ENCODE measurements at regions not wholly inside any gene's neighbourhood (a gene's known extent, or its start where the extent isn't known, plus 50 kb on each side); places are given as distances from the start of the nearest gene placed in this dataset.

GRCh38 chr4:81664079-81664478, 192.4 kb upstream of the RASGEF1B start:
- Histone ChIP-seq H3K9ac (ENCODE audit: low read depth in 1 of 2, low read length in 2 of 2) (no peak overlapping the region), H3K4me1 (ENCODE audit: control insufficient read depth in 2 of 2, insufficient read depth in 2 of 2, low read length in 2 of 2) (no peaks in the 10 kb centered on the region), H3K27ac (ENCODE audit: low read depth in 2 of 2, low read length in 2 of 2) (no peak overlapping the region), H3K9me3 (ENCODE audit: control insufficient read depth in 2 of 2, low read length in 2 of 2) (no peaks in the 10 kb centered on the region), H3K36me3 (ENCODE audit: control insufficient read depth in 2 of 2, insufficient read depth in 2 of 2, low read length in 2 of 2) (no peaks in the 10 kb centered on the region), H3K27me3 (ENCODE audit: control insufficient read depth in 2 of 2, insufficient read depth in 2 of 2, low read length in 2 of 2) (no peaks in the 10 kb centered on the region), H3K4me3 (ENCODE audit: low read length in 2 of 2) (no peak overlapping the region)

GRCh38 chr4:81663368-81663767, 191.7 kb upstream of the RASGEF1B start:
- Histone ChIP-seq H3K27ac (ENCODE audit: low read depth in 2 of 2, low read length in 2 of 2) (no peak overlapping the region), H3K4me3 (ENCODE audit: low read length in 2 of 2) (no peak overlapping the region), H3K27me3 (ENCODE audit: control insufficient read depth in 2 of 2, insufficient read depth in 2 of 2, low read length in 2 of 2) (no peaks in the 10 kb centered on the region), H3K9me3 (ENCODE audit: control insufficient read depth in 2 of 2, low read length in 2 of 2) (no peaks in the 10 kb centered on the region), H3K36me3 (ENCODE audit: control insufficient read depth in 2 of 2, insufficient read depth in 2 of 2, low read length in 2 of 2) (no peaks in the 10 kb centered on the region), H3K9ac (ENCODE audit: low read depth in 1 of 2, low read length in 2 of 2) (no peak overlapping the region), H3K4me1 (ENCODE audit: control insufficient read depth in 2 of 2, insufficient read depth in 2 of 2, low read length in 2 of 2) (no peaks in the 10 kb centered on the region)

- no peaks in the 10 kb centered on the region for H3K36me3 ChIP-seq (ENCODE audit: control insufficient read depth in 2 of 2, insufficient read depth in 2 of 2, low read length in 2 of 2)
- no peak overlapping the region for H3K27ac ChIP-seq (ENCODE audit: low read depth in 2 of 2, low read length in 2 of 2)
- no peak overlapping the region for H3K9ac ChIP-seq (ENCODE audit: low read depth in 1 of 2, low read length in 2 of 2)
- no peaks in the 10 kb centered on the region for H3K9me3 ChIP-seq (ENCODE audit: control insufficient read depth in 2 of 2, low read length in 2 of 2)
- H3K4me3 ChIP-seq (ENCODE audit: low read length in 2 of 2), result no peak overlapping the region
- H3K27me3 ChIP-seq (ENCODE audit: control insufficient read depth in 2 of 2, insufficient read depth in 2 of 2, low read length in 2 of 2), result no peaks in the 10 kb centered on the region
- no peaks in the 10 kb centered on the region for H3K4me1 ChIP-seq (ENCODE audit: control insufficient read depth in 2 of 2, insufficient read depth in 2 of 2, low read length in 2 of 2)
Measured at GRCh38 chr4:81659051-81659450, 187.3 kb upstream of the RASGEF1B start.

GRCh38 chr4:81652069-81652478, 180.4 kb upstream of the RASGEF1B start:
- H3K9ac ChIP-seq (ENCODE audit: low read depth in 1 of 2, low read length in 2 of 2), result no peak overlapping the region
- H3K27ac ChIP-seq (ENCODE audit: low read depth in 2 of 2, low read length in 2 of 2), result no peak overlapping the region
- no peaks in the 10 kb centered on the region for H3K36me3 ChIP-seq (ENCODE audit: control insufficient read depth in 2 of 2, insufficient read depth in 2 of 2, low read length in 2 of 2)
- H3K27me3 ChIP-seq (ENCODE audit: control insufficient read depth in 2 of 2, insufficient read depth in 2 of 2, low read length in 2 of 2), result no peaks in the 10 kb centered on the region
- H3K4me3 ChIP-seq (ENCODE audit: low read length in 2 of 2), result no peak overlapping the region
- no peaks in the 10 kb centered on the region for H3K9me3 ChIP-seq (ENCODE audit: control insufficient read depth in 2 of 2, low read length in 2 of 2)
- peaks cover 0 to 4% of the 10 kb centered on the region in 2 donors for H3K4me1 ChIP-seq (ENCODE audit: control insufficient read depth in 2 of 2, insufficient read depth in 2 of 2, low read length in 2 of 2)

- Histone ChIP-seq H3K4me1 (ENCODE audit: control insufficient read depth in 2 of 2, insufficient read depth in 2 of 2, low read length in 2 of 2) (peaks cover 0 to 4% of the 10 kb centered on the region in 2 donors), H3K4me3 (ENCODE audit: low read length in 2 of 2) (no peak overlapping the region), H3K9ac (ENCODE audit: low read depth in 1 of 2, low read length in 2 of 2) (no peak overlapping the region), H3K27me3 (ENCODE audit: control insufficient read depth in 2 of 2, insufficient read depth in 2 of 2, low read length in 2 of 2) (no peaks in the 10 kb centered on the region), H3K36me3 (ENCODE audit: control insufficient read depth in 2 of 2, insufficient read depth in 2 of 2, low read length in 2 of 2) (no peaks in the 10 kb centered on the region), H3K27ac (ENCODE audit: low read depth in 2 of 2, low read length in 2 of 2) (no peak overlapping the region), H3K9me3 (ENCODE audit: control insufficient read depth in 2 of 2, low read length in 2 of 2) (no peaks in the 10 kb centered on the region)
Measured at GRCh38 chr4:81651243-81651899, 179.7 kb upstream of the RASGEF1B start.

- Histone ChIP-seq H3K9me3 (ENCODE audit: control insufficient read depth in 2 of 2, low read length in 2 of 2) (no peaks in the 10 kb centered on the region), H3K27ac (ENCODE audit: low read depth in 2 of 2, low read length in 2 of 2) (no peak overlapping the region), H3K4me1 (ENCODE audit: control insufficient read depth in 2 of 2, insufficient read depth in 2 of 2, low read length in 2 of 2) (peaks cover 0 to 4% of the 10 kb centered on the region in 2 donors), H3K36me3 (ENCODE audit: control insufficient read depth in 2 of 2, insufficient read depth in 2 of 2, low read length in 2 of 2) (no peaks in the 10 kb centered on the region), H3K9ac (ENCODE audit: low read depth in 1 of 2, low read length in 2 of 2) (no peak overlapping the region), H3K27me3 (ENCODE audit: control insufficient read depth in 2 of 2, insufficient read depth in 2 of 2, low read length in 2 of 2) (no peaks in the 10 kb centered on the region), H3K4me3 (ENCODE audit: low read length in 2 of 2) (no peak overlapping the region)
Measured at GRCh38 chr4:81650606-81651242, 179.0 kb upstream of the RASGEF1B start.

GRCh38 chr4:81648576-81649275, 177.0 kb upstream of the RASGEF1B start:
- Histone ChIP-seq H3K27me3 (ENCODE audit: control insufficient read depth in 2 of 2, insufficient read depth in 2 of 2, low read length in 2 of 2) (no peaks in the 10 kb centered on the region), H3K4me3 (ENCODE audit: low read length in 2 of 2) (no peak overlapping the region), H3K9ac (ENCODE audit: low read depth in 1 of 2, low read length in 2 of 2) (no peak overlapping the region), H3K9me3 (ENCODE audit: control insufficient read depth in 2 of 2, low read length in 2 of 2) (no peaks in the 10 kb centered on the region), H3K36me3 (ENCODE audit: control insufficient read depth in 2 of 2, insufficient read depth in 2 of 2, low read length in 2 of 2) (no peaks in the 10 kb centered on the region), H3K27ac (ENCODE audit: low read depth in 2 of 2, low read length in 2 of 2) (no peak overlapping the region), H3K4me1 (ENCODE audit: control insufficient read depth in 2 of 2, insufficient read depth in 2 of 2, low read length in 2 of 2) (peaks cover 0 to 4% of the 10 kb centered on the region in 2 donors)

- peaks cover 0 to 4% of the 10 kb centered on the region in 2 donors for H3K4me1 ChIP-seq (ENCODE audit: control insufficient read depth in 2 of 2, insufficient read depth in 2 of 2, low read length in 2 of 2)
- H3K9ac ChIP-seq (ENCODE audit: low read depth in 1 of 2, low read length in 2 of 2), result no peak overlapping the region
- H3K27ac ChIP-seq (ENCODE audit: low read depth in 2 of 2, low read length in 2 of 2), result no peak overlapping the region
- H3K4me3 ChIP-seq (ENCODE audit: low read length in 2 of 2), result no peak overlapping the region
- H3K27me3 ChIP-seq (ENCODE audit: control insufficient read depth in 2 of 2, insufficient read depth in 2 of 2, low read length in 2 of 2), result no peaks in the 10 kb centered on the region
- H3K9me3 ChIP-seq (ENCODE audit: control insufficient read depth in 2 of 2, low read length in 2 of 2), result no peaks in the 10 kb centered on the region
- no peaks in the 10 kb centered on the region for H3K36me3 ChIP-seq (ENCODE audit: control insufficient read depth in 2 of 2, insufficient read depth in 2 of 2, low read length in 2 of 2)
Measured at GRCh38 chr4:81647388-81647787, 175.7 kb upstream of the RASGEF1B start.

GRCh38 chr4:81642543-81642942, 170.8 kb upstream of the RASGEF1B start:
- no peak overlapping the region for H3K9ac ChIP-seq (ENCODE audit: low read depth in 1 of 2, low read length in 2 of 2)
- H3K27ac ChIP-seq (ENCODE audit: low read depth in 2 of 2, low read length in 2 of 2), result no peak overlapping the region
- no peaks in the 10 kb centered on the region for H3K4me1 ChIP-seq (ENCODE audit: control insufficient read depth in 2 of 2, insufficient read depth in 2 of 2, low read length in 2 of 2)
- H3K9me3 ChIP-seq (ENCODE audit: control insufficient read depth in 2 of 2, low read length in 2 of 2), result no peaks in the 10 kb centered on the region
- no peaks in the 10 kb centered on the region for H3K27me3 ChIP-seq (ENCODE audit: control insufficient read depth in 2 of 2, insufficient read depth in 2 of 2, low read length in 2 of 2)
- no peak overlapping the region for H3K4me3 ChIP-seq (ENCODE audit: low read length in 2 of 2)
- no peaks in the 10 kb centered on the region for H3K36me3 ChIP-seq (ENCODE audit: control insufficient read depth in 2 of 2, insufficient read depth in 2 of 2, low read length in 2 of 2)

- Histone ChIP-seq H3K27me3 (ENCODE audit: control insufficient read depth in 2 of 2, insufficient read depth in 2 of 2, low read length in 2 of 2) (no peaks in the 10 kb centered on the region), H3K36me3 (ENCODE audit: control insufficient read depth in 2 of 2, insufficient read depth in 2 of 2, low read length in 2 of 2) (no peaks in the 10 kb centered on the region), H3K9ac (ENCODE audit: low read depth in 1 of 2, low read length in 2 of 2) (no peak overlapping the region), H3K4me1 (ENCODE audit: control insufficient read depth in 2 of 2, insufficient read depth in 2 of 2, low read length in 2 of 2) (peaks cover 0 to 7% of the 10 kb centered on the region in 2 donors), H3K9me3 (ENCODE audit: control insufficient read depth in 2 of 2, low read length in 2 of 2) (no peaks in the 10 kb centered on the region), H3K27ac (ENCODE audit: low read depth in 2 of 2, low read length in 2 of 2) (no peak overlapping the region), H3K4me3 (ENCODE audit: low read length in 2 of 2) (no peak overlapping the region)
Measured at GRCh38 chr4:81639248-81639647, 167.5 kb upstream of the RASGEF1B start.

Data from mucosa of rectum (tissue), 2 donors.